ENCODE measurements at regions not wholly inside any gene's neighbourhood (a gene's known extent, or its start where the extent isn't known, plus 50 kb on each side); places are given as distances from the start of the nearest gene placed in this dataset.

- H3K4me1 ChIP-seq: peaks cover 0 to 23% (median 0%) of the 10 kb centered on the region in 3 donors
- H3K9me3 ChIP-seq: no peaks in the 10 kb centered on the region
- no peaks in the 10 kb centered on the region for H3K36me3 ChIP-seq
- WGBS, 2 donors (ENCODE audit: low coverage in 1 of 2): 72 to 85% methylated on average over 7 to 11 of the region's 11 CpGs
- no peak for ATAC-seq
- H3K4me3 ChIP-seq: no peak overlapping the region
- no peak for TF ChIP-seq EP300 (IDR thresholded peaks at IDR 0.05)
- TF ChIP-seq, protein P1, sequence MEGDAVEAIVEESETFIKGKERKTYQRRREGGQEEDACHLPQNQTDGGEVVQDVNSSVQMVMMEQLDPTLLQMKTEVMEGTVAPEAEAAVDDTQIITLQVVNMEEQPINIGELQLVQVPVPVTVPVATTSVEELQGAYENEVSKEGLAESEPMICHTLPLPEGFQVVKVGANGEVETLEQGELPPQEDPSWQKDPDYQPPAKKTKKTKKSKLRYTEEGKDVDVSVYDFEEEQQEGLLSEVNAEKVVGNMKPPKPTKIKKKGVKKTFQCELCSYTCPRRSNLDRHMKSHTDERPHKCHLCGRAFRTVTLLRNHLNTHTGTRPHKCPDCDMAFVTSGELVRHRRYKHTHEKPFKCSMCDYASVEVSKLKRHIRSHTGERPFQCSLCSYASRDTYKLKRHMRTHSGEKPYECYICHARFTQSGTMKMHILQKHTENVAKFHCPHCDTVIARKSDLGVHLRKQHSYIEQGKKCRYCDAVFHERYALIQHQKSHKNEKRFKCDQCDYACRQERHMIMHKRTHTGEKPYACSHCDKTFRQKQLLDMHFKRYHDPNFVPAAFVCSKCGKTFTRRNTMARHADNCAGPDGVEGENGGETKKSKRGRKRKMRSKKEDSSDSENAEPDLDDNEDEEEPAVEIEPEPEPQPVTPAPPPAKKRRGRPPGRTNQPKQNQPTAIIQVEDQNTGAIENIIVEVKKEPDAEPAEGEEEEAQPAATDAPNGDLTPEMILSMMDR (IDR thresholded peaks at IDR 0.05): no peak
- TF ChIP-seq POLR2A (IDR thresholded peaks at IDR 0.05): no peak
- no peak for TF ChIP-seq POLR2AphosphoS5 (IDR thresholded peaks at IDR 0.05)
- no peak overlapping the region for H3K27ac ChIP-seq
- peaks cover 10% of the 10 kb centered on the region for H3K27me3 ChIP-seq
Observed at GRCh38 chr22:44426981-44427380, 71.1 kb downstream of the RTL6 start.

DNA sequence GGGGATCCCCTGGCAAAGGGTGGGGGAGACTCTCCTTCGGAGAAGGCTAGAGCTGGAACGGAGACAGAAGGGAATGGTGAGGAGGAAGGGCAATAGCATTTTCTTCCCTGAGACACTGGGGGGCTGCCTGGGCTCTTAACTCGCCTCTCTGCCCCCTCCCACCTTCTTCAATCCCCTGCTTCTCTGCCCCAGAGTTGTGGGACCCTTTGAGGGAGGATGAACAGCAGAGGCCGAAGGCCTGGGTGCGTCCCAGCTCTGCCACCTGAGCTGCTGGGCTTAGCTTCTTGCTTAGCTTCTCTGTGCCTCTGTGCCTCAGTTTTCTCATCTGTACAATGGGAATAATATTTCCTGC lies 72.4 kb downstream of the RTL6 start:
- no peaks in the 10 kb centered on the region for H3K36me3 ChIP-seq
- no peaks in the 10 kb centered on the region for H3K9me3 ChIP-seq
- no peak overlapping the region for H3K4me3 ChIP-seq
- peaks cover 0 to 23% (median 0%) of the 10 kb centered on the region in 3 donors for H3K4me1 ChIP-seq
- WGBS, 2 donors (ENCODE audit: low coverage in 1 of 2): 63 to 100% methylated on average over 3 to 5 of the region's 5 CpGs
- TF ChIP-seq EP300 (IDR thresholded peaks at IDR 0.05) (no peak), POLR2A (IDR thresholded peaks at IDR 0.05) (no peak), POLR2AphosphoS5 (IDR thresholded peaks at IDR 0.05) (no peak)
- TF ChIP-seq, protein P1 (IDR thresholded peaks at IDR 0.05): no peak
- no peak overlapping the region for H3K27ac ChIP-seq
- H3K27me3 ChIP-seq: peaks cover 6% of the 10 kb centered on the region
- no peak for ATAC-seq

DNA sequence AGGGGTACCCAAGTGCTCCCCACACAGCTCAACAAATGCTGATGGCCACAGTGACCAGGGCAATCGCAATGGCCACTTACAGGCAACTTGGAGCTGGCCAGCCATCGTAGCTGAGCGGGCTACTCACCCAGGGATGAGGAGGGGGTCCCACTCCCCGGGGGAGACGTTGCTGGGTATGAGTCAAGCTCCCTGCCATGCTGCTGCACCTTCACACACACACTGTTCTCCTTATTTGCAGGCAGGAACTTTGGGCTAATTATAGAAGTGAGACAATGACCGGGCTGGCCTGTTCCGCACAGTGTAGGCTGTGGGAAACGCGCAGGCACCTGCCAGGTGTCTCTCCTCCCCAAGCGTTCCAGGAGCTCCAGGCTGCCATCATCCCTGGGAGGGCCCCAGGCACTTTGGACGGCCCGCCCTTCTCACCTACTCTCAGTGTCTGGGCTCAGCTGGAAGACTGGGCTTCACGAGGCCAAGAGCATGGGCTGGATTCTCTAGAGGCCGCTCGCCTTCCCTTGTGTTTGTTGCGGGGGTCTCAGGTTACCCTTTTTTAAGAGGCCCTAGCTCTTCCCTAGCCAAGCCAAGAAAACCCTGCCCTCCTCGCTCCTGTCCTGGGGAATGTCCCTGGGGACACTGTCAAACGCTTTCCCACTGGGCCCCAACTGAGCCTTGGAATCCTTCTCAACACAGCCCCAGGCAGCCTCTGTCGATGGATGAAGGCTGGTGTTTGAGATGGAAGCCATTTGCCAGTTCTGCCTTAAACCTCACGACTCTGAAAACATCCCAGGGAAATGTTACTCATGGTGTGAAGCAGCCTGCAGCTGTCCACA lies 73.0 kb downstream of the RTL6 start:
- no peak overlapping the region for H3K27ac ChIP-seq
- H3K36me3 ChIP-seq: no peaks in the 10 kb centered on the region
- H3K9me3 ChIP-seq: peaks cover 0 to 3% (median 0%) of the 10 kb centered on the region in 3 donors
- peaks cover under 1% of the 10 kb centered on the region for H3K27me3 ChIP-seq
- H3K4me1 ChIP-seq: peaks cover 0 to 23% (median 0%) of the 10 kb centered on the region in 3 donors
- TF ChIP-seq POLR2A (IDR thresholded peaks at IDR 0.05) (no peak), EP300 (IDR thresholded peaks at IDR 0.05) (no peak)
- H3K4me3 ChIP-seq: no peak overlapping the region
- WGBS, 2 donors (ENCODE audit: low coverage in 1 of 2): 52 to 92% methylated on average over 2 to 6 of the region's 20 CpGs
- ATAC-seq: no peak

DNA sequence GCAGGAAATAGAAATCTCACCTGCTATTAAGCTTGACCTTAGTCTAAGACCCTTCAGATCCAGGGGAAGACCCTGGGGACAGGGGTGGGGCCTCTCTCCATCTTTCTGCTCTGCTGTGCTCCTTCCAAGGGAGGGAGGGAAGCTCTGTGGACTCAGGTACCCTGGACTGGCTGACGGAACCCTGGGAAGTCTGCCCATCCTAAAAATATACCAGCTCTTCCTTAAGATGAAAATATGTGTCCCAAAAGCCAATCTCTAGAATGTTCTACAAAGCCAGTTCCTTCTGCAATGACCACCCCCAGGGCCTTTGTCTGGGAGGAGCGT lies 73.7 kb downstream of the RTL6 start:
- peaks cover 0 to 23% (median 0%) of the 10 kb centered on the region in 3 donors for H3K4me1 ChIP-seq
- no peak overlapping the region for H3K4me3 ChIP-seq
- H3K9me3 ChIP-seq: peaks cover 0 to 11% (median 0%) of the 10 kb centered on the region in 3 donors
- TF ChIP-seq, protein P1 (IDR thresholded peaks at IDR 0.05): no peak
- no peak for TF ChIP-seq EP300 (IDR thresholded peaks at IDR 0.05)
- TF ChIP-seq POLR2AphosphoS5 (IDR thresholded peaks at IDR 0.05): no peak
- no peak for TF ChIP-seq POLR2A (IDR thresholded peaks at IDR 0.05)
- ATAC-seq: no peak
- H3K36me3 ChIP-seq: no peaks in the 10 kb centered on the region
- H3K27me3 ChIP-seq: no peaks in the 10 kb centered on the region
- H3K27ac ChIP-seq: no peak overlapping the region
- 50 to 100% methylated on average over 1 to 2 of the region's 2 CpGs for WGBS, 2 donors (ENCODE audit: low coverage in 1 of 2)

DNA sequence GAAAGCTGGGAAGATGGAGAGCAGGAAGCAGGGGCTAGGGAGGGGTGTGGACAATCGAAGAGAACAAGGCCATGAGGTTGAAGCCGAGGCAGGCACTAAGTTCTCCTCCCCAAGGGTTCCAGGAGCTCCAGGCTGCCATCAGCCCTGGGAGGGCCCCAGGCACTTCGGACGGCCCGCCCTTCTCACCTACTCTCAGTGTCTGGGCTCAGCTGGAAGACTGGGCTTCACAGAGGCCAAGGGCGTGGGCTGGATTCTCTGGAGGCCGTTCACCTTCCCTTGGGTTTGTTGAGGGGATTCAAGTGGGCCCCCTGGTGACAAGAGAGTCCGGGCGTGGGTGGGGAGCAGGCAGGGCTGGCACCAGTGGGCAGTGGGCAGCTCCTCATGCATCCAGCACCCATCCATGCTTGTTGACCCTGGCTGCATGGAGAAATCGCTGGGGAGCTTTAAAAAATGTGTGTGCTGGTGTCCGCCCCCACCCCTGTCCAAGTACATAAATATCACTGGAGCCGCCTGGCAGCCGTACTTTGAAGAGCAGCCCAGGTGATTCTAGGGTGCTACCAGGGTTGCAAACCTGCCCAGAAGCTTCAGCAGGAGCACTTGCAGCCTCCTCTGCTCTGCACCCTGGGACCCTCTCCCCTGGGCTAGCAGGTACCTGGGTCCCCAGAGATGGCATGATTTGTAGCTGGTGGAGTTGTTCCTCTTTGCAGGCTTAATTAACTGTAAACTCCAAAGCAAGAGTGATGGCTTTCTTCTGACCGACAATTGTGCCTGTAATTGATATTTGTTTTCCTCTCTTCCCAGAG lies 74.3 kb downstream of the RTL6 start:
- no peaks in the 10 kb centered on the region for H3K36me3 ChIP-seq
- no peaks in the 10 kb centered on the region for H3K27me3 ChIP-seq
- TF ChIP-seq, protein P1 (IDR thresholded peaks at IDR 0.05): no peak
- no peak for TF ChIP-seq POLR2A (IDR thresholded peaks at IDR 0.05)
- no peak for TF ChIP-seq EP300 (IDR thresholded peaks at IDR 0.05)
- TF ChIP-seq POLR2AphosphoS5 (IDR thresholded peaks at IDR 0.05): no peak
- peaks cover 0 to 23% (median 0%) of the 10 kb centered on the region in 3 donors for H3K4me1 ChIP-seq
- ATAC-seq: no peak
- no peak overlapping the region for H3K27ac ChIP-seq
- 69% methylated on average over 2 of the region's 14 CpGs; no CpG with 5 or more reads in 1 of the 2 donors for WGBS, 2 donors (ENCODE audit: low coverage in 1 of 2)
- no peak overlapping the region for H3K4me3 ChIP-seq
- H3K9me3 ChIP-seq: peaks cover 0 to 16% (median 0%) of the 10 kb centered on the region in 3 donors

Data from gastroesophageal sphincter (tissue), 4 donors.